ENCODE measurements at regions not wholly inside any gene's neighbourhood (a gene's known extent, or its start where the extent isn't known, plus 50 kb on each side); places are given as distances from the start of the nearest gene placed in this dataset.

DNA sequence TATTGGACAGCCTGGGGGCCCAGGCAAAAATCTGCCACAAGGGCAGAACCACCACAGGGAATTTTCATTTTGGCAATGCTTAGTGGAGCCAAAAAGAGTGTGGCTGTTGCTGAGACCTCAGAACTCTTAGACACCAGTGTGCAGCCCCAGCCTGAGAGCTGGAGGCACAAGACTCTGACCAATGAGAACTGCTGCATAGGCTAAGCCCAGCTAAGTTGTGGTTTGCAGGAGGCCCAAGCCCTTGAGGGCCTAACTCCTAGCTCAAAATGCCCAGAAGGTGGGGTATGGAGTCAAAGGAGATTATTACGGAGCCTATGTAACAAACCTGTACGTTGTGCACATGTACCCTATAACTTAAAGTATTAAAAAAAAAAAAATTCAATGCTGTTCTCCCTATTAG lies 296.7 kb downstream of the TRAM1L1 start:
- Histone ChIP-seq H3K9ac (ENCODE audit: extremely low read depth, low read length, poor library complexity, severe bottlenecking) (no peak overlapping the region), H3K4me1 (ENCODE audit: control insufficient read depth, insufficient read depth, low read length) (no peaks in the 10 kb centered on the region), H3K36me3 (ENCODE audit: control insufficient read depth, insufficient read depth, low read length) (no peaks in the 10 kb centered on the region), H3K4me3 (ENCODE audit: low read length) (no peak overlapping the region), H3K27me3 (ENCODE audit: control insufficient read depth, insufficient read depth, low read length, poor library complexity, severe bottlenecking) (no peaks in the 10 kb centered on the region), H3K9me3 (ENCODE audit: control insufficient read depth, low read length) (no peaks in the 10 kb centered on the region), H3K27ac (ENCODE audit: low read depth, low read length) (no peak overlapping the region)
- 88% methylated on average over 2 of the region's 2 CpGs; no CpG with 5 or more reads in 1 of the 2 experiments for WGBS, 2 experiments (ENCODE audit: insufficient coverage in 1 of 2, insufficient read length in 1 of 2)
- Mint-ChIP-seq H3K4me1 (no peaks in the 10 kb centered on the region), H3K9me3 (no peaks in the 10 kb centered on the region), H3K27ac (no peak overlapping the region), H3K4me3 (no peak overlapping the region), H3K27me3 (ENCODE audit: insufficient read depth) (no peaks in the 10 kb centered on the region), H3K36me3 (ENCODE audit: low read depth) (no peaks in the 10 kb centered on the region)
- DNase-seq = no peak
- TF ChIP-seq, protein P1, sequence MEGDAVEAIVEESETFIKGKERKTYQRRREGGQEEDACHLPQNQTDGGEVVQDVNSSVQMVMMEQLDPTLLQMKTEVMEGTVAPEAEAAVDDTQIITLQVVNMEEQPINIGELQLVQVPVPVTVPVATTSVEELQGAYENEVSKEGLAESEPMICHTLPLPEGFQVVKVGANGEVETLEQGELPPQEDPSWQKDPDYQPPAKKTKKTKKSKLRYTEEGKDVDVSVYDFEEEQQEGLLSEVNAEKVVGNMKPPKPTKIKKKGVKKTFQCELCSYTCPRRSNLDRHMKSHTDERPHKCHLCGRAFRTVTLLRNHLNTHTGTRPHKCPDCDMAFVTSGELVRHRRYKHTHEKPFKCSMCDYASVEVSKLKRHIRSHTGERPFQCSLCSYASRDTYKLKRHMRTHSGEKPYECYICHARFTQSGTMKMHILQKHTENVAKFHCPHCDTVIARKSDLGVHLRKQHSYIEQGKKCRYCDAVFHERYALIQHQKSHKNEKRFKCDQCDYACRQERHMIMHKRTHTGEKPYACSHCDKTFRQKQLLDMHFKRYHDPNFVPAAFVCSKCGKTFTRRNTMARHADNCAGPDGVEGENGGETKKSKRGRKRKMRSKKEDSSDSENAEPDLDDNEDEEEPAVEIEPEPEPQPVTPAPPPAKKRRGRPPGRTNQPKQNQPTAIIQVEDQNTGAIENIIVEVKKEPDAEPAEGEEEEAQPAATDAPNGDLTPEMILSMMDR (conservative IDR thresholded peaks at IDR 0.05) = no peak

GRCh38 chr4:116755051-116755450 lies 330.3 kb downstream of the TRAM1L1 start:
- Mint-ChIP-seq H3K9me3 (no peaks in the 10 kb centered on the region), H3K36me3 (ENCODE audit: low read depth) (no peaks in the 10 kb centered on the region), H3K4me1 (no peaks in the 10 kb centered on the region), H3K27me3 (ENCODE audit: insufficient read depth) (no peaks in the 10 kb centered on the region), H3K27ac (no peak overlapping the region), H3K4me3 (no peak overlapping the region)
- no peak for DNase-seq
- H3K9ac ChIP-seq (ENCODE audit: extremely low read depth, low read length, poor library complexity, severe bottlenecking) = no peak overlapping the region
- TF ChIP-seq, protein P1 (conservative IDR thresholded peaks at IDR 0.05) = no peak
- H3K4me3 ChIP-seq (ENCODE audit: low read length) = no peak overlapping the region
- no peaks in the 10 kb centered on the region for H3K9me3 ChIP-seq (ENCODE audit: control insufficient read depth, low read length)
- WGBS, 2 experiments (ENCODE audit: insufficient coverage in 1 of 2, insufficient read length in 1 of 2) = 81 to 100% methylated on average over 1 of the region's 1 CpG
- H3K36me3 ChIP-seq (ENCODE audit: control insufficient read depth, insufficient read depth, low read length) = no peaks in the 10 kb centered on the region
- no peaks in the 10 kb centered on the region for H3K27me3 ChIP-seq (ENCODE audit: control insufficient read depth, insufficient read depth, low read length, poor library complexity, severe bottlenecking)
- no peaks in the 10 kb centered on the region for H3K4me1 ChIP-seq (ENCODE audit: control insufficient read depth, insufficient read depth, low read length)
- no peak overlapping the region for H3K27ac ChIP-seq (ENCODE audit: low read depth, low read length)

- Histone ChIP-seq H3K36me3 (ENCODE audit: control insufficient read depth, insufficient read depth, low read length) (no peaks in the 10 kb centered on the region), H3K9me3 (ENCODE audit: control insufficient read depth, low read length) (no peaks in the 10 kb centered on the region), H3K9ac (ENCODE audit: extremely low read depth, low read length, poor library complexity, severe bottlenecking) (no peak overlapping the region), H3K27me3 (ENCODE audit: control insufficient read depth, insufficient read depth, low read length, poor library complexity, severe bottlenecking) (no peaks in the 10 kb centered on the region), H3K4me3 (ENCODE audit: low read length) (no peak overlapping the region), H3K27ac (ENCODE audit: low read depth, low read length) (no peak overlapping the region), H3K4me1 (ENCODE audit: control insufficient read depth, insufficient read depth, low read length) (no peaks in the 10 kb centered on the region)
- TF ChIP-seq, protein P1 (conservative IDR thresholded peaks at IDR 0.05) = no peak
- Mint-ChIP-seq H3K27me3 (ENCODE audit: insufficient read depth) (no peaks in the 10 kb centered on the region), H3K36me3 (ENCODE audit: low read depth) (no peaks in the 10 kb centered on the region), H3K4me3 (no peak overlapping the region), H3K9me3 (no peaks in the 10 kb centered on the region), H3K4me1 (no peaks in the 10 kb centered on the region), H3K27ac (no peak overlapping the region)
- 95 to 98% methylated on average over 2 of the region's 2 CpGs for WGBS, 2 experiments (ENCODE audit: insufficient coverage in 1 of 2, insufficient read length in 1 of 2)
- DNase-seq = no peak
Measured at GRCh38 chr4:116752027-116752426, 333.3 kb downstream of the TRAM1L1 start.

Measured in endodermal cell (in vitro differentiated cells).